GM12878 (cell line): ENCODE measurements at regions not wholly inside any gene's neighbourhood (a gene's known extent, or its start where the extent isn't known, plus 50 kb on each side); places are given as distances from the start of the nearest gene placed in this dataset.

Source experiments
- EED ChIP-seq: sonication (generic); IDR thresholded peaks from 2 replicates; pipeline ENCODE4 v1.6.1; 2016; ENCODE audit warnings: antibody characterized with exemption, low read depth
- EP300 ChIP-seq, 2 experiments: fragments of 150-350 bp in 1 of 2; IDR thresholded peaks; 2 replicates each; pipeline ENCODE4 v1.6.1; 2011 to 2012; ENCODE audit warnings: low read depth in 2 of 2, low read length in 2 of 2, borderline replicate concordance in 1 of 2, improper control_type of control experiment in 1 of 2, inconsistent platforms in 1 of 2; ENCODE audit not compliant: control insufficient read depth in 1 of 2
- NFYB ChIP-seq: IDR thresholded peaks from 2 replicates; pipeline ENCODE4 v1.6.1; 2011; ENCODE audit warnings: low read depth, mild to moderate bottlenecking, low read length, improper control_type of control experiment, moderate library complexity; ENCODE audit not compliant: insufficient read depth
- NR2C1 ChIP-seq: fragments of 450-650 bp; IDR thresholded peaks from 2 replicates; pipeline ENCODE4 v1.6.1; 2017; ENCODE audit warnings: antibody characterized with exemption, mild to moderate bottlenecking, moderate library complexity
- NR2C2 ChIP-seq: IDR thresholded peaks from 2 replicates; pipeline ENCODE4 v1.6.1; 2011; ENCODE audit warnings: borderline replicate concordance, low read depth; ENCODE audit not compliant: control insufficient read depth, insufficient read length
- POLR2A ChIP-seq: IDR thresholded peaks from 2 replicates; pipeline ENCODE4 v1.6.1; 2011; ENCODE audit warnings: low read depth, mild to moderate bottlenecking, low read length
- SREBF2 ChIP-seq: IDR thresholded peaks from 2 replicates; pipeline ENCODE4 v1.6.1; 2012; ENCODE audit warnings: mild to moderate bottlenecking, low read length
- TAF1 ChIP-seq: IDR thresholded peaks from 2 replicates; pipeline ENCODE4 v1.6.1; 2011; ENCODE audit warnings: mild to moderate bottlenecking, low read depth, low read length, borderline replicate concordance
- TF ChIP-seq, protein P1 (sequence below), 3 experiments: IDR thresholded peaks in 2 of 3; conservative IDR thresholded peaks in 1 of 3; 2 replicates each; pipeline ENCODE4 v1.5.1; 2011; ENCODE audit warnings: low read depth in 3 of 3, low read length in 3 of 3, mild to moderate bottlenecking in 3 of 3, control low read depth in 2 of 3, moderate library complexity in 2 of 3, inconsistent platforms in 1 of 3, mixed read lengths in 1 of 3; ENCODE audit not compliant: control insufficient read depth in 2 of 3, insufficient read depth in 1 of 3; ENCODE audit errors: extremely low read depth in 1 of 3
- TF ChIP-seq, protein P2 (sequence below): fragments of 450-650 bp; IDR thresholded peaks from 2 replicates; pipeline ENCODE4 v1.6.1; 2016; ENCODE audit warnings: mild to moderate bottlenecking

DNA sequence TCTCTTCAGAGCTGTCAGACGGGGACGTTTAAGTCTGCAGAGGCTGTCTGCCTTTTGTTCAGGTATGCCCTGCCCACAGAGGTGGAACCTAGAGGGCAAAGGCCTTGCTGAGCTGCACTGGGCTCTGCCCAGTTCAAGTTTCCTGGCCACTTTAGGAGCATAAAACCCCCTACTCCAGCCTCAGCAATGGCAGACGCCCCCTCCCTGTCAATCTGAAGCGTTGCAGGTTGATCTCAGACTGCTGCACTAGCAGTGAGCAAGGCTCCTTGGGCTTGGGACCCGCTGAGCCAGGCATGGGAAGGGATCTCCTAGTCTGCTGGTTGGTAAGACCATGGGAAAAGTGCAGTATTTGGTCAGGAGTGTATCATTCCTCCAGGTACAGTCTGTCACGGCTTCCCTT lies 66.6 kb upstream of the TP53I11 start:
- TF ChIP-seq, protein P1, sequence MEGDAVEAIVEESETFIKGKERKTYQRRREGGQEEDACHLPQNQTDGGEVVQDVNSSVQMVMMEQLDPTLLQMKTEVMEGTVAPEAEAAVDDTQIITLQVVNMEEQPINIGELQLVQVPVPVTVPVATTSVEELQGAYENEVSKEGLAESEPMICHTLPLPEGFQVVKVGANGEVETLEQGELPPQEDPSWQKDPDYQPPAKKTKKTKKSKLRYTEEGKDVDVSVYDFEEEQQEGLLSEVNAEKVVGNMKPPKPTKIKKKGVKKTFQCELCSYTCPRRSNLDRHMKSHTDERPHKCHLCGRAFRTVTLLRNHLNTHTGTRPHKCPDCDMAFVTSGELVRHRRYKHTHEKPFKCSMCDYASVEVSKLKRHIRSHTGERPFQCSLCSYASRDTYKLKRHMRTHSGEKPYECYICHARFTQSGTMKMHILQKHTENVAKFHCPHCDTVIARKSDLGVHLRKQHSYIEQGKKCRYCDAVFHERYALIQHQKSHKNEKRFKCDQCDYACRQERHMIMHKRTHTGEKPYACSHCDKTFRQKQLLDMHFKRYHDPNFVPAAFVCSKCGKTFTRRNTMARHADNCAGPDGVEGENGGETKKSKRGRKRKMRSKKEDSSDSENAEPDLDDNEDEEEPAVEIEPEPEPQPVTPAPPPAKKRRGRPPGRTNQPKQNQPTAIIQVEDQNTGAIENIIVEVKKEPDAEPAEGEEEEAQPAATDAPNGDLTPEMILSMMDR (IDR thresholded peaks at IDR 0.05 in 2 of 3, conservative IDR thresholded peaks at IDR 0.05 in 1 of 3; ENCODE audit: control insufficient read depth in 2 of 3, extremely low read depth in 1 of 3, insufficient read depth in 1 of 3, low read depth in 3 of 3, low read length in 3 of 3), result no peak
- TF ChIP-seq EP300 (IDR thresholded peaks at IDR 0.05; ENCODE audit: borderline replicate concordance in 1 of 2, control insufficient read depth in 1 of 2, low read depth in 2 of 2, low read length in 2 of 2), result no peak
- no peak for TF ChIP-seq NR2C2
- TF ChIP-seq NFYB, result no peak
- TF ChIP-seq POLR2A, result no peak
- no peak for TF ChIP-seq NR2C1
- TF ChIP-seq SREBF2, result no peak
- no peak for TF ChIP-seq TAF1
- TF ChIP-seq, protein P2, sequence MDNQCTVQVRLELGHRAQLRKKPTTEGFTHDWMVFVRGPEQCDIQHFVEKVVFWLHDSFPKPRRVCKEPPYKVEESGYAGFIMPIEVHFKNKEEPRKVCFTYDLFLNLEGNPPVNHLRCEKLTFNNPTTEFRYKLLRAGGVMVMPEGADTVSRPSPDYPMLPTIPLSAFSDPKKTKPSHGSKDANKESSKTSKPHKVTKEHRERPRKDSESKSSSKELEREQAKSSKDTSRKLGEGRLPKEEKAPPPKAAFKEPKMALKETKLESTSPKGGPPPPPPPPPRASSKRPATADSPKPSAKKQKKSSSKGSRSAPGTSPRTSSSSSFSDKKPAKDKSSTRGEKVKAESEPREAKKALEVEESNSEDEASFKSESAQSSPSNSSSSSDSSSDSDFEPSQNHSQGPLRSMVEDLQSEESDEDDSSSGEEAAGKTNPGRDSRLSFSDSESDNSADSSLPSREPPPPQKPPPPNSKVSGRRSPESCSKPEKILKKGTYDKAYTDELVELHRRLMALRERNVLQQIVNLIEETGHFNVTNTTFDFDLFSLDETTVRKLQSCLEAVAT, result no peak
- TF ChIP-seq EED, result no peak
